MCF 10A (cell line): ENCODE measurements at regions not wholly inside any gene's neighbourhood (a gene's known extent, or its start where the extent isn't known, plus 50 kb on each side); places are given as distances from the start of the nearest gene placed in this dataset.
A peak's percentile ranks its signal among the peaks of the same experiment; 100 is the strongest.

Experiments
- BruUV-seq: library from RNA; stranded (reverse); fragments of 400-500 nt; replicated peaks from 2 replicates; lab custom pipeline; 2021; lab: Mats Ljungman, UMichigan
- CTCF ChIA-PET: fragments of 300-600 bp; sonication (Branson Sonifier 250); formaldehyde crosslinking; extraction: SDS; loops from one replicate; lab custom pipeline; 2021; ENCODE audit warnings: antibody characterized with exemption, inconsistent platforms; lab: Yijun Ruan, JAX
- POLR2A ChIA-PET: fragments of 300-600, 350-650 bp; sonication (Branson Sonifier 250); formaldehyde crosslinking; extraction: SDS; loops from one replicate; lab custom pipeline; 2020; ENCODE audit warnings: antibody characterized with exemption, inconsistent platforms; lab: Yijun Ruan, JAX
- DNase-seq: peaks from one replicate; pipeline ENCODE4 v3.0.0-alpha.2; 2018; ENCODE audit not compliant: unreplicated experiment
- H3K27ac Mint-ChIP-seq: one replicate; pipeline ENCODE4 v1.8.0; 2022; ENCODE audit warnings: mild to moderate bottlenecking, low read depth, mixed read lengths; ENCODE audit not compliant: unreplicated experiment
- H3K27me3 Mint-ChIP-seq: one replicate; pipeline ENCODE4 v1.8.0; 2022; ENCODE audit warnings: mixed read lengths; ENCODE audit not compliant: insufficient read depth, unreplicated experiment
- H3K36me3 Mint-ChIP-seq: one replicate; pipeline ENCODE4 v1.8.0; 2022; ENCODE audit warnings: mild to moderate bottlenecking, moderate library complexity, mixed read lengths; ENCODE audit not compliant: insufficient read depth, unreplicated experiment
- H3K4me1 Mint-ChIP-seq: one replicate; pipeline ENCODE4 v1.8.0; 2022; ENCODE audit warnings: mixed read lengths; ENCODE audit not compliant: insufficient read depth, unreplicated experiment
- H3K4me3 Mint-ChIP-seq: one replicate; pipeline ENCODE4 v1.8.0; 2022; ENCODE audit warnings: mild to moderate bottlenecking, moderate library complexity, mixed read lengths; ENCODE audit not compliant: unreplicated experiment
- H3K9me3 Mint-ChIP-seq: one replicate; pipeline ENCODE4 v1.8.0; 2022; ENCODE audit warnings: mixed read lengths; ENCODE audit not compliant: unreplicated experiment
- intact Hi-C: fragments of 100-400 bp; cut with micrococcal nuclease; formaldehyde crosslinking; loops from 2 replicates; pipeline ENCODE4 v1.14.1; 2022
- TF ChIP-seq, protein P1 (sequence below): fragments of 200-600 bp; IDR thresholded peaks from one replicate; pipeline ENCODE4 v1.8.0; 2022; ENCODE audit warnings: antibody characterized with exemption, mild to moderate bottlenecking; ENCODE audit not compliant: unreplicated experiment

DNA sequence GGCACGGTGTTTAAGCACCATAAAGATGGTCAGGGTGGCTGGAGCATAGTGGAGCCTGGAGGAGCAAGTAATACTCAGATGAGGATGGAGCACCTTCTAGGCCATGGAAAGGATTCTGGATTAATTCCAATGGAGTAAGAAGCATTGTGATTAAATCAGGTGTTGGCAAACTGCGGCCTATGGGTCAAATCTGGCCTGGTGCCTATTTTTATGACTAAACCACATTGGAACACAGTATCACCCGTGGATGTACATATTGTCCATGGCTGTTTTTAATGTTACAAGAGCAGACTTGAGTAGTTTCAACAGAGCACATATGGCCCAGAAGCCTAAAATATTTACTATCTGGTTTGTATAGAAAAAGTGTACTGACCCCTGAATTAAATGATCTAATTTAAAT, 49.9 kb upstream of the TMEM248 start:
- BruUV-seq = no TSS peak
- H3K36me3 Mint-ChIP-seq = peaks cover 10% of the 10 kb centered on the region
- no peaks in the 10 kb centered on the region for H3K27me3 Mint-ChIP-seq
- peaks cover 22% of the 10 kb centered on the region for H3K4me1 Mint-ChIP-seq
- peak; percentile 80 for DNase-seq
- H3K9me3 Mint-ChIP-seq = no peaks in the 10 kb centered on the region
- CTCF ChIA-PET = no interaction called here
- no peak overlapping the region for H3K4me3 Mint-ChIP-seq
- intact Hi-C loops = no loop called here
- POLR2A ChIA-PET = interaction anchor here (3.5 kb wide), 1 partner anchor 26 kb away, joined by 16 read pairs; no protein-coding TSS in a partner anchor
- TF ChIP-seq, protein P1, sequence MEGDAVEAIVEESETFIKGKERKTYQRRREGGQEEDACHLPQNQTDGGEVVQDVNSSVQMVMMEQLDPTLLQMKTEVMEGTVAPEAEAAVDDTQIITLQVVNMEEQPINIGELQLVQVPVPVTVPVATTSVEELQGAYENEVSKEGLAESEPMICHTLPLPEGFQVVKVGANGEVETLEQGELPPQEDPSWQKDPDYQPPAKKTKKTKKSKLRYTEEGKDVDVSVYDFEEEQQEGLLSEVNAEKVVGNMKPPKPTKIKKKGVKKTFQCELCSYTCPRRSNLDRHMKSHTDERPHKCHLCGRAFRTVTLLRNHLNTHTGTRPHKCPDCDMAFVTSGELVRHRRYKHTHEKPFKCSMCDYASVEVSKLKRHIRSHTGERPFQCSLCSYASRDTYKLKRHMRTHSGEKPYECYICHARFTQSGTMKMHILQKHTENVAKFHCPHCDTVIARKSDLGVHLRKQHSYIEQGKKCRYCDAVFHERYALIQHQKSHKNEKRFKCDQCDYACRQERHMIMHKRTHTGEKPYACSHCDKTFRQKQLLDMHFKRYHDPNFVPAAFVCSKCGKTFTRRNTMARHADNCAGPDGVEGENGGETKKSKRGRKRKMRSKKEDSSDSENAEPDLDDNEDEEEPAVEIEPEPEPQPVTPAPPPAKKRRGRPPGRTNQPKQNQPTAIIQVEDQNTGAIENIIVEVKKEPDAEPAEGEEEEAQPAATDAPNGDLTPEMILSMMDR = no peak
- H3K27ac Mint-ChIP-seq = peak overlapping the region; percentile 44
